WTC11 (cell line): ENCODE measurements at regions not wholly inside any gene's neighbourhood (a gene's known extent, or its start where the extent isn't known, plus 50 kb on each side); places are given as distances from the start of the nearest gene placed in this dataset.

Source experiments
- CTCF ChIP-seq: fragments of 200-600 bp; IDR thresholded peaks from 2 replicates; pipeline ENCODE4 v1.8.0; 2022; ENCODE audit warnings: antibody characterized with exemption
- ELF4 ChIP-seq: sonication (generic); formaldehyde crosslinking; IDR thresholded peaks from 2 replicates; pipeline ENCODE4 v1.8.1; 2022; ENCODE audit warnings: low read depth, mild to moderate bottlenecking, moderate library complexity, missing genetic modification reagents
- EMX1 ChIP-seq: fragments of 250-450 bp; sonication (Bioruptor Pico); IDR thresholded peaks from 2 replicates; pipeline ENCODE4 v1.8.0; 2021; ENCODE audit warnings: mild to moderate bottlenecking
- TEAD4 ChIP-seq: sonication (generic); formaldehyde crosslinking; IDR thresholded peaks from 2 replicates; pipeline ENCODE4 v1.8.0; 2022; ENCODE audit warnings: mild to moderate bottlenecking, missing genetic modification reagents

GRCh38 chr1:29712284-29712651, 475.9 kb downstream of the PTPRU start:
- TF ChIP-seq CTCF (no peak), EMX1 (CRISPR knock-in tag) (no peak), ELF4 (CRISPR knock-in tag) (no peak), TEAD4 (CRISPR knock-in tag) (no peak)
